HepG2 (cell line): ENCODE measurements at regions not wholly inside any gene's neighbourhood (a gene's known extent, or its start where the extent isn't known, plus 50 kb on each side); places are given as distances from the start of the nearest gene placed in this dataset.

Experiments used
- ATAC-seq: fragments of 200-7000 bp; cut with Tn5 transposase; 3 replicates; pipeline ENCODE4 v1.9.1; 2020; ENCODE audit warnings: mild to moderate bottlenecking, moderate library complexity
- BruUV-seq: library from RNA; stranded (reverse); fragments of 400-500 nt; replicated peaks from 2 replicates; lab custom pipeline; 2021; lab: Mats Ljungman, UMichigan
- CTCF ChIA-PET: fragments of 300-600 bp; formaldehyde crosslinking; extraction: SDS; loops from one replicate; lab custom pipeline; 2021; ENCODE audit warnings: low total read pairs, inconsistent platforms, low intra/inter-chr PET ratio; lab: Yijun Ruan, JAX
- POLR2A ChIA-PET: fragments of 350-600 bp; sonication (Branson Sonifier 250); formaldehyde crosslinking; loops from one replicate; lab custom pipeline; 2020; ENCODE audit warnings: antibody characterized with exemption, inconsistent platforms; lab: Yijun Ruan, JAX
- DNase-seq: peaks from one replicate; pipeline ENCODE4 v3.0.0-alpha.2; 2015; ENCODE audit warnings: low spot score
- FAIRE-seq: peaks from 3 replicates; lab custom pipeline; 2011; peaks lifted over from hg19 to GRCh38; lab: Jason Lieb, UNC
- H2AFZ ChIP-seq: one replicate; pipeline ENCODE4 v1.6.1; 2011; ENCODE audit warnings: low read length, inconsistent platforms
- H3K27ac ChIP-seq: fragments of 300-600 bp; 3 replicates; pipeline ENCODE4 v1.8.0; 2011; ENCODE audit warnings: mixed run types, mild to moderate bottlenecking, mixed read lengths, low read length, inconsistent platforms; ENCODE audit not compliant: insufficient read depth; ENCODE audit errors: extremely low read length
- H3K27me3 ChIP-seq, 2 experiments: fragments of 200-600 bp in 1 of 2; 2 replicates in 1 of 2; 3 replicates in 1 of 2; pipeline versions ENCODE4 v1.6.0 to v1.8.0; 2011; ENCODE audit warnings: low read length in 2 of 2, mild to moderate bottlenecking in 2 of 2, moderate library complexity in 2 of 2, inconsistent platforms in 1 of 2; ENCODE audit not compliant: insufficient read depth in 2 of 2, control insufficient read depth in 1 of 2
- H3K36me3 ChIP-seq, 2 experiments: fragments of 200-600 bp in 1 of 2; replicated peaks in 1 of 2; 2 replicates in 1 of 2; 3 replicates in 1 of 2; pipeline versions ENCODE4 v1.5.1 to v1.8.0; 2011; ENCODE audit warnings: low read length in 2 of 2, inconsistent platforms in 1 of 2; ENCODE audit not compliant: insufficient read depth in 2 of 2, control insufficient read depth in 1 of 2
- H3K4me1 ChIP-seq: 2 replicates; pipeline ENCODE4 v1.5.1; 2012; ENCODE audit warnings: low read length, inconsistent platforms; ENCODE audit not compliant: insufficient read depth
- H3K4me2 ChIP-seq: 2 replicates; pipeline ENCODE4 v1.6.0; 2011; ENCODE audit warnings: low read depth, low read length, inconsistent platforms
- H3K4me3 ChIP-seq, 3 experiments: fragments of 200-600 bp in 1 of 3; sonication (generic), shearing (Covaris generic) in 1 of 3; replicated peaks in 1 of 3; 2 replicates each; pipeline ENCODE4 v1.5.1; 2011 to 2016; ENCODE audit warnings: low read length in 3 of 3, inconsistent platforms in 2 of 3, low read depth in 2 of 3, mild to moderate bottlenecking in 2 of 3, control low read depth in 1 of 3, mixed read lengths in 1 of 3; ENCODE audit not compliant: insufficient read depth in 1 of 3
- H3K79me2 ChIP-seq: one replicate; pipeline ENCODE4 v1.6.1; 2011; ENCODE audit warnings: low read length, inconsistent platforms; ENCODE audit not compliant: insufficient read depth
- H3K9ac ChIP-seq: 2 replicates; pipeline ENCODE4 v1.6.0; 2011; ENCODE audit warnings: mild to moderate bottlenecking, low read depth, low read length, inconsistent platforms; ENCODE audit not compliant: insufficient read depth
- H3K9me3 ChIP-seq: 2 replicates; pipeline ENCODE4 v1.5.1; 2012; ENCODE audit warnings: mild to moderate bottlenecking, low read length
- H4K20me1 ChIP-seq: 2 replicates; pipeline ENCODE4 v1.6.0; 2011; ENCODE audit warnings: inconsistent platforms, mild to moderate bottlenecking, low read length, moderate library complexity; ENCODE audit not compliant: insufficient read depth
- BRD4 ChIP-seq: sonication (generic); formaldehyde crosslinking; IDR thresholded peaks from 2 replicates; pipeline ENCODE4 v1.4.0; 2020; ENCODE audit warnings: missing genetic modification reagents
- CBX5 ChIP-seq: sonication (generic); formaldehyde crosslinking; IDR thresholded peaks from 2 replicates; pipeline ENCODE4 v1.4.0; 2020; ENCODE audit warnings: missing genetic modification reagents, borderline replicate concordance
- DRAP1 ChIP-seq: IDR thresholded peaks from 2 replicates; pipeline ENCODE4 v1.6.1; 2016; ENCODE audit warnings: missing genetic modification reagents, missing compliant biosample characterization
- ETV5 ChIP-seq: IDR thresholded peaks from 2 replicates; pipeline ENCODE4 v1.6.1; 2018; ENCODE audit warnings: missing biosample characterization, missing genetic modification reagents, inconsistent platforms, borderline replicate concordance
- IRF9 ChIP-seq: sonication (generic); formaldehyde crosslinking; IDR thresholded peaks from 2 replicates; pipeline ENCODE4 v1.8.0; 2022; ENCODE audit warnings: missing genetic modification reagents, mild to moderate bottlenecking, borderline replicate concordance
- KLF11 ChIP-seq: IDR thresholded peaks from 2 replicates; pipeline ENCODE4 v1.6.1; 2016; ENCODE audit warnings: missing compliant biosample characterization
- MAF1 ChIP-seq: sonication (generic); formaldehyde crosslinking; IDR thresholded peaks from 2 replicates; pipeline ENCODE4 v1.5.0; 2020; ENCODE audit warnings: missing genetic modification reagents, borderline replicate concordance
- RARA ChIP-seq: IDR thresholded peaks from 2 replicates; pipeline ENCODE4 v1.6.1; 2016; ENCODE audit warnings: missing genetic modification reagents, missing compliant biosample characterization
- RXRB ChIP-seq: IDR thresholded peaks from 2 replicates; pipeline ENCODE4 v1.6.1; 2016; ENCODE audit warnings: borderline replicate concordance, missing genetic modification reagents, missing compliant biosample characterization
- SALL1 ChIP-seq: sonication (generic); formaldehyde crosslinking; IDR thresholded peaks from 2 replicates; pipeline ENCODE4 v1.8.0; 2022; ENCODE audit warnings: mild to moderate bottlenecking, missing genetic modification reagents
- TRIM22 ChIP-seq: fragments of 450-650 bp; IDR thresholded peaks from 2 replicates; pipeline ENCODE4 v1.6.1; 2017
- ZNF572 ChIP-seq: sonication (generic); formaldehyde crosslinking; IDR thresholded peaks from 2 replicates; pipeline ENCODE4 v1.5.1; 2020; ENCODE audit warnings: mild to moderate bottlenecking, missing genetic modification reagents
- ZNF687 ChIP-seq: sonication (generic); formaldehyde crosslinking; IDR thresholded peaks from 2 replicates; pipeline ENCODE4 v1.5.1; 2020; ENCODE audit warnings: mild to moderate bottlenecking, missing genetic modification reagents, moderate library complexity
- ZNF782 ChIP-seq: sonication (generic); formaldehyde crosslinking; IDR thresholded peaks from 2 replicates; pipeline ENCODE4 v1.4.0; 2020; ENCODE audit warnings: missing genetic modification reagents, mild to moderate bottlenecking, borderline replicate concordance
- ZSCAN12 ChIP-seq: sonication (generic); formaldehyde crosslinking; IDR thresholded peaks from 2 replicates; pipeline ENCODE4 v1.9.0; 2021; ENCODE audit warnings: mild to moderate bottlenecking, missing genetic modification reagents
- WGBS: methylation state at CpG from one replicate; pipeline ENCODE4 v1.1.6; 2017; ENCODE audit warnings: low lambda C conversion rate; 5-methylcytosine and 5-hydroxymethylcytosine counted together
- in situ Hi-C: cut with HindIII; loops from 2 replicates; pipeline ENCODE4 v1.10.0; 2017; ENCODE audit warnings: low pct_unique_long_range_greater_than_20kb; ENCODE audit not compliant: extremely low pct_ligation_motif_present
- intact Hi-C: fragments of 100-400 bp; cut with micrococcal nuclease; formaldehyde crosslinking; loops from one replicate; pipeline ENCODE4 v1.10.0; 2022; ENCODE audit not compliant: unreplicated experiment
- TF ChIP-seq, protein P1 (sequence below): sonication (generic); formaldehyde crosslinking; conservative IDR thresholded peaks from 2 replicates; pipeline ENCODE4 v1.8.0; 2022; ENCODE audit warnings: mild to moderate bottlenecking, moderate library complexity, missing genetic modification reagents

- Histone ChIP-seq H3K9ac (peak overlapping the region; percentile 26; the same call in 1 of the 2 replicates), H4K20me1 (no peaks in the 10 kb centered on the region), H3K27me3 (no peaks in the 10 kb centered on the region), H3K36me3 (no peaks in the 10 kb centered on the region), H3K4me3 (no peak overlapping the region), H3K79me2 (no peaks in the 10 kb centered on the region), H2AFZ (no peak overlapping the region), H3K27ac (peak overlapping the region; percentile 27), H3K4me2 (no peak overlapping the region), H3K4me1 (peaks cover 66% of the 10 kb centered on the region), H3K9me3 (no peaks in the 10 kb centered on the region)
- ChIA-PET CTCF (no interaction called here), POLR2A (interaction anchor here (1.0 kb wide), 1 partner anchor 11 kb away, joined by 6 read pairs; no protein-coding TSS in a partner anchor)
- DNase-seq (no peak), FAIRE-seq (no peak), ATAC-seq (no peak; the same call in 1 of the 3 replicates)
- in situ Hi-C loops = no loop called here
- WGBS = 38% methylated on average over 1 of the region's 1 CpG
- intact Hi-C loops = no loop called here
- no TSS peak for BruUV-seq
- TF ChIP-seq ZNF687 (CRISPR knock-in tag) (peak; percentile 34; the same call in 1 of the 2 replicates), ZNF572 (CRISPR knock-in tag) (no peak), RXRB (CRISPR knock-in tag) (no peak), RARA (CRISPR knock-in tag) (peak; percentile 29; the same call in 1 of the 2 replicates), ZSCAN12 (CRISPR knock-in tag) (no peak), DRAP1 (CRISPR knock-in tag) (no peak), IRF9 (CRISPR knock-in tag) (no peak), ZNF782 (CRISPR knock-in tag) (no peak), ETV5 (CRISPR knock-in tag) (no peak), MAF1 (CRISPR knock-in tag) (no peak), BRD4 (CRISPR knock-in tag) (no peak), KLF11 (CRISPR knock-in tag) (no peak), TRIM22 (no peak), CBX5 (CRISPR knock-in tag) (no peak), SALL1 (peak; percentile 39)
- TF ChIP-seq, protein P1, sequence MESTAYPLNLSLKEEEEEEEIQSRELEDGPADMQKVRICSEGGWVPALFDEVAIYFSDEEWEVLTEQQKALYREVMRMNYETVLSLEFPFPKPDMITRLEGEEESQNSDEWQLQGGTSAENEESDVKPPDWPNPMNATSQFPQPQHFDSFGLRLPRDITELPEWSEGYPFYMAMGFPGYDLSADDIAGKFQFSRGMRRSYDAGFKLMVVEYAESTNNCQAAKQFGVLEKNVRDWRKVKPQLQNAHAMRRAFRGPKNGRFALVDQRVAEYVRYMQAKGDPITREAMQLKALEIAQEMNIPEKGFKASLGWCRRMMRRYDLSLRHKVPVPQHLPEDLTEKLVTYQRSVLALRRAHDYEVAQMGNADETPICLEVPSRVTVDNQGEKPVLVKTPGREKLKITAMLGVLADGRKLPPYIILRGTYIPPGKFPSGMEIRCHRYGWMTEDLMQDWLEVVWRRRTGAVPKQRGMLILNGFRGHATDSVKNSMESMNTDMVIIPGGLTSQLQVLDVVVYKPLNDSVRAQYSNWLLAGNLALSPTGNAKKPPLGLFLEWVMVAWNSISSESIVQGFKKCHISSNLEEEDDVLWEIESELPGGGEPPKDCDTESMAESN (CRISPR knock-in tag) = no peak
Observed at GRCh38 chr1:94702442-94702815, 117.7 kb upstream of the SLC44A3 start.
